Neural cell (in vitro differentiated cells): ENCODE measurements at regions not wholly inside any gene's neighbourhood (a gene's known extent, or its start where the extent isn't known, plus 50 kb on each side); places are given as distances from the start of the nearest gene placed in this dataset.

Experiments
- H2AFZ ChIP-seq: fragments of 200-600, 300-800 bp; sonication (generic), shearing (Covaris generic); 2 replicates; pipeline ENCODE4 v1.6.0; 2014; ENCODE audit warnings: low read depth, mild to moderate bottlenecking, antibody characterized with exemption, low read length, moderate library complexity
- H3F3A ChIP-seq: fragments of 200-600 bp; shearing (Covaris generic); 2 replicates; pipeline ENCODE4 v1.6.1; 2016; ENCODE audit warnings: mild to moderate bottlenecking, moderate library complexity, mixed read lengths, antibody characterized with exemption, low read length; ENCODE audit not compliant: insufficient read depth, poor library complexity, severe bottlenecking
- H3K27ac ChIP-seq: fragments of 200-600, 300-800 bp; sonication (generic), shearing (Covaris generic); 2 replicates; pipeline ENCODE4 v1.5.1; 2014; ENCODE audit warnings: mild to moderate bottlenecking, low read length, moderate library complexity
- H3K27me3 ChIP-seq: fragments of 300-800, 200-600 bp; sonication (generic), shearing (Covaris generic); 2 replicates; pipeline ENCODE4 v1.6.0; 2014; ENCODE audit warnings: mild to moderate bottlenecking, low read depth, low read length, moderate library complexity; ENCODE audit not compliant: insufficient read depth
- H3K36me3 ChIP-seq: fragments of 300-800, 200-600 bp; sonication (generic), shearing (Covaris generic); 2 replicates; pipeline ENCODE4 v1.5.1; 2014; ENCODE audit warnings: mild to moderate bottlenecking, antibody characterized with exemption, low read length, moderate library complexity; ENCODE audit not compliant: insufficient read depth
- H3K4me2 ChIP-seq: fragments of 300-800, 200-600 bp; sonication (generic), shearing (Covaris generic); 2 replicates; pipeline ENCODE4 v1.6.0; 2014; ENCODE audit warnings: mild to moderate bottlenecking, low read length
- H3K4me3 ChIP-seq: fragments of 300-800, 200-600 bp; sonication (generic), shearing (Covaris generic); 2 replicates; pipeline ENCODE4 v1.5.1; 2014; ENCODE audit warnings: mild to moderate bottlenecking, low read length, moderate library complexity
- H3K79me2 ChIP-seq: fragments of 200-600 bp; shearing (Covaris generic); replicated peaks from 2 replicates; pipeline ENCODE4 v1.6.0; 2014; ENCODE audit warnings: mild to moderate bottlenecking, low read length, moderate library complexity; ENCODE audit not compliant: insufficient read depth
- H3K9ac ChIP-seq: fragments of 300-800, 200-600 bp; sonication (generic), shearing (Covaris generic); 2 replicates; pipeline ENCODE4 v1.6.1; 2016; ENCODE audit warnings: mild to moderate bottlenecking, low read length, mixed read lengths
- H3K9me2 ChIP-seq: fragments of 200-600 bp; shearing (Covaris generic); 2 replicates; pipeline ENCODE4 v1.6.1; 2016; ENCODE audit warnings: mild to moderate bottlenecking, low read length, mixed read lengths; ENCODE audit not compliant: insufficient read depth
- H3K9me3 ChIP-seq: fragments of 200-600, 300-800 bp; sonication (generic), shearing (Covaris generic); 2 replicates; pipeline ENCODE4 v1.6.1; 2016; ENCODE audit warnings: mild to moderate bottlenecking, mixed run types, low read length, moderate library complexity, mixed read lengths
- H4K20me1 ChIP-seq: fragments of 200-600 bp; shearing (Covaris generic); 2 replicates; pipeline ENCODE4 v1.6.1; 2016; ENCODE audit warnings: mild to moderate bottlenecking, mixed run types; ENCODE audit not compliant: insufficient read depth
- EP300 ChIP-seq: fragments of 450-650 bp; conservative IDR thresholded peaks from 2 replicates; pipeline ENCODE4 v1.6.1; 2014; ENCODE audit warnings: antibody characterized with exemption, mild to moderate bottlenecking, moderate library complexity; ENCODE audit not compliant: poor library complexity, severe bottlenecking
- EZH2 ChIP-seq: fragments of 200-600, 300-800 bp; shearing (Covaris generic), sonication (generic); IDR thresholded peaks from 2 replicates; pipeline ENCODE4 v1.6.1; 2014; ENCODE audit warnings: antibody characterized with exemption, low read length, borderline replicate concordance, mild to moderate bottlenecking; ENCODE audit not compliant: insufficient read depth, poor library complexity, severe bottlenecking
- MXI1 ChIP-seq: fragments of 450-650 bp; conservative IDR thresholded peaks from 2 replicates; pipeline ENCODE4 v1.6.1; 2014; ENCODE audit warnings: antibody characterized with exemption, mild to moderate bottlenecking; ENCODE audit not compliant: poor library complexity, severe bottlenecking
- POLR2AphosphoS5 ChIP-seq: IDR thresholded peaks from 2 replicates; pipeline ENCODE4 v1.6.1; 2012
- RAD21 ChIP-seq: fragments of 450-650 bp; conservative IDR thresholded peaks from 2 replicates; pipeline ENCODE4 v1.6.1; 2014; ENCODE audit warnings: antibody characterized with exemption, mild to moderate bottlenecking, moderate library complexity
- REST ChIP-seq: IDR thresholded peaks from 2 replicates; pipeline ENCODE4 v1.6.1; 2012; ENCODE audit warnings: borderline replicate concordance
- SMC3 ChIP-seq: fragments of 450-650 bp; conservative IDR thresholded peaks from 2 replicates; pipeline ENCODE4 v1.6.1; 2014; ENCODE audit warnings: antibody characterized with exemption, mild to moderate bottlenecking, moderate library complexity; ENCODE audit not compliant: poor library complexity
- TAF1 ChIP-seq: IDR thresholded peaks from 2 replicates; pipeline ENCODE4 v1.6.1; 2012; ENCODE audit warnings: low read depth
- TF ChIP-seq, protein P1 (sequence below): fragments of 450-650 bp; IDR thresholded peaks from 2 replicates; pipeline ENCODE4 v1.5.1; 2014; ENCODE audit warnings: antibody characterized with exemption, mild to moderate bottlenecking, moderate library complexity; ENCODE audit not compliant: poor library complexity, severe bottlenecking

GRCh38 chr13:61276401-61276800 is 139.2 kb downstream of the PCDH20 start:
- H3K4me2 ChIP-seq = no peak overlapping the region
- TF ChIP-seq REST (no peak), EP300 (no peak), TAF1 (no peak)
- TF ChIP-seq, protein P1, sequence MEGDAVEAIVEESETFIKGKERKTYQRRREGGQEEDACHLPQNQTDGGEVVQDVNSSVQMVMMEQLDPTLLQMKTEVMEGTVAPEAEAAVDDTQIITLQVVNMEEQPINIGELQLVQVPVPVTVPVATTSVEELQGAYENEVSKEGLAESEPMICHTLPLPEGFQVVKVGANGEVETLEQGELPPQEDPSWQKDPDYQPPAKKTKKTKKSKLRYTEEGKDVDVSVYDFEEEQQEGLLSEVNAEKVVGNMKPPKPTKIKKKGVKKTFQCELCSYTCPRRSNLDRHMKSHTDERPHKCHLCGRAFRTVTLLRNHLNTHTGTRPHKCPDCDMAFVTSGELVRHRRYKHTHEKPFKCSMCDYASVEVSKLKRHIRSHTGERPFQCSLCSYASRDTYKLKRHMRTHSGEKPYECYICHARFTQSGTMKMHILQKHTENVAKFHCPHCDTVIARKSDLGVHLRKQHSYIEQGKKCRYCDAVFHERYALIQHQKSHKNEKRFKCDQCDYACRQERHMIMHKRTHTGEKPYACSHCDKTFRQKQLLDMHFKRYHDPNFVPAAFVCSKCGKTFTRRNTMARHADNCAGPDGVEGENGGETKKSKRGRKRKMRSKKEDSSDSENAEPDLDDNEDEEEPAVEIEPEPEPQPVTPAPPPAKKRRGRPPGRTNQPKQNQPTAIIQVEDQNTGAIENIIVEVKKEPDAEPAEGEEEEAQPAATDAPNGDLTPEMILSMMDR = no peak
- no peaks in the 10 kb centered on the region for H3K36me3 ChIP-seq

DNA sequence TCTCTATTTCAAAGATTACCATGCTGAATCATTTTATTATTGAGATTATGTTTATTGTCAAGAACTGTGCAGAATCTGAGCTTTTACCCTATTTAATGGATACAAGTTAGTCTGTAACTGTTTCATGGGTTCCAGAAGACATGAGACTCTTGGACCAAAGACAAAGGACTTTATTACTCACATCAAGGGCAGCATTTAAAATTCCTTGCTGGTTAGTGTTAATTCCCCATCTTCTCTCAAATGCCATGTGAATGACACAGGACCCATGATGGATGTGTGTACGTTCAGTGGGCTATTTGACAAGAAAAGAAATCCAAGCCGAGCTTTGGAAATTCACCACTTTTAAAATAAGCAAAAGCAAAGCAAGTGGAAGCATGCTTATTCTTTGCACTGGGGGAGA is 139.9 kb downstream of the PCDH20 start:
- Histone ChIP-seq H3K9me3 (no peaks in the 10 kb centered on the region), H3K27me3 (no peaks in the 10 kb centered on the region)
- TF ChIP-seq POLR2AphosphoS5 (no peak), EZH2 (no peak), SMC3 (no peak), EP300 (no peak), RAD21 (no peak), REST (no peak), MXI1 (no peak), TAF1 (no peak)
- TF ChIP-seq, protein P1 = no peak

More at GRCh38 chr13:61276401-61276800, 139.2 kb downstream of the PCDH20 start:
- Histone ChIP-seq H3K27ac (no peak overlapping the region), H3K9me3 (no peaks in the 10 kb centered on the region), H3K9ac (no peak overlapping the region), H3F3A (no peaks in the 10 kb centered on the region), H3K27me3 (no peaks in the 10 kb centered on the region), H3K79me2 (no peaks in the 10 kb centered on the region), H4K20me1 (no peaks in the 10 kb centered on the region), H3K4me3 (no peak overlapping the region), H2AFZ (no peak overlapping the region), H3K9me2 (no peaks in the 10 kb centered on the region)

More for the DNA sequence above, 139.9 kb downstream of the PCDH20 start:
- H3K27ac ChIP-seq = no peak overlapping the region
- no peaks in the 10 kb centered on the region for H3K9me2 ChIP-seq
- H4K20me1 ChIP-seq = no peaks in the 10 kb centered on the region
- H3K9ac ChIP-seq = no peak overlapping the region
- H3K4me3 ChIP-seq = no peak overlapping the region
- no peaks in the 10 kb centered on the region for H3K36me3 ChIP-seq
- no peak overlapping the region for H2AFZ ChIP-seq
- H3F3A ChIP-seq = no peaks in the 10 kb centered on the region
- no peak overlapping the region for H3K4me2 ChIP-seq
- H3K79me2 ChIP-seq = no peaks in the 10 kb centered on the region
